Stimulated activated CD8-positive, alpha-beta memory T cell treated with anti-CD3 and anti-CD28 coated beads, Interleukin-15, amount 100 ng/mL, for 1 hour (primary cell): ENCODE measurements at regions not wholly inside any gene's neighbourhood (a gene's known extent, or its start where the extent isn't known, plus 50 kb on each side); places are given as distances from the start of the nearest gene placed in this dataset.
"Not testable (repeated sequence)": the region's sequence is repeated elsewhere in the genome, so short reads cannot be mapped to it uniquely, and the experiment has no call there.

Experiments
- DNase-seq: peaks from one replicate; pipeline ENCODE4 v3.0.0-alpha.2; 2020; ENCODE audit warnings: low read depth

DNA sequence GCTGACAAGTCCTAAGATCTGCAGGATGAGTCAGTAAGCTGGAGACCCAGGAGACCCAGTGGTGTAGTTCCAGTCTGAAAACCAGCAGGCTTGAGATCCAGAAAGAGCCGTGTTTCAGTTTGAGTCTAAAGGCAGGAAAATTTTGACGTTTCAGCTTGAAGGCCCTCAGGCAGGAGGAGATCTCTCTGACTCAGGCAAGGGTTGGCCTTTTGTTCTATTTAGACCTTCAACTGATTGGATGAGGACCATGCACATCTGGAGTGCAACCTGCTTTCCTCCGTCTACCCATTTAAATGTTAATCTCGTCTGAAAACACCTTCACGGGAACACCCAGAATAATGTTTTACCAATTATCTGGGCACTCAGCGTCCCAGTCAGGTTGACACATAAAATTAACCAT is 69.5 kb downstream of the NPIPA7 start:
- not testable (repeated sequence) for DNase-seq

DNA sequence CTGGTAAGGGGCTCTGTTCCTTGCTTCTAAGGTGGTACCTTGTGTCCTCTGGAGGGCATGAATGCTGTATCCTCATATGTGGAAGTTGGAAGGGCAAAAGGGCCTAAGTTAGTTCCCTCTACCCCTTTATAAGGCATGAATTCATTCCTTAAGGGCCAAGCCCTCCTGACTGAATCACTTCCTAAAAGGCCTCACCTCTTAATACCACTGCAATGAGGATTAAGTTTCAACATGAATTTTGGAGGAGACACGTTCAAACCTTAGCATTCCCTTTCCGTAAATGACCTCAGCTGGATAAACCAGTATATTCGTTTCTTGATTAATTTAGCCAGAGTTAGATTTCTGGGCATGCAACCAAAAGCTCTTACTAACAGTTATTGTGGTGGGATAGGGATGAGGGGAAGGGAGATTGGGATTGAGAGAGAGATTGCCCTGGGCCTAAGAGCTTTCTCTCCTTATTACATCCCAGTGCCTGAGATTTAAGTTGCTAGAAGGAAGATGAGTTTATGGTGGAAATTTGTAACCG is 70.8 kb downstream of the NPIPA7 start:
- DNase-seq: not testable (repeated sequence)

DNA sequence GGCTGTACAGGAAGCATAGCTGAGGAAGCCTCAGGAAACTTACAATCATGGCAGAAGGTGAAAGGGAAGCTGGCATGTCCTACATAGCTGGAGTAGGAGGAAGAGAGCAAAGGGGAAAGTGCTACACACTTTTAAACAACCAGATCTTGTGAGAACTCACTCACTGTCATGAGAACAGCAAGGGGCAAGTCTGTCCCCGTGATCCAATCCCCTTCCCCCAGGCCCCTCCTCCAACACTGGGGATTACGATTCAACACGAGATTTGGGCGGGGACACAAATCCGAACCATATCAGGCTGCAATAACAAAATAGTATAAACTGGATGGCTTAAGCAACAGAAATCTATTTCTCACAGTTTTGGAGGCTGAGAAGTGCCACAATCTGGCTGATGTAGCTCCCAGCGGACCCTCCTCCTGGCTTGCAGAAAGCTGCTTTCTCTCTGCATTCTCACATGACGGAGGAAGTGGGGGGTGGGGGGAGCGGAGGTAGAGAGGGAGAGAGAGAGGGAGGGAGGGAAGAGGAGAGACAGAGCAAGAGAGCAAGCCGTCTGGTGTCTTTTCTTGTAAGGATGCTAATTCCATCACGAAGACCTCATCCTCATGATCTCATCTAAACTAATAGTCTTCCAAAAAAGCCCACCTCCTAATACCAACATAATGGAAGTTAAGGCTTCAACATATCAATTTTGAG is 72.9 kb downstream of the NPIPA7 start:
- not testable (repeated sequence) for DNase-seq

DNA sequence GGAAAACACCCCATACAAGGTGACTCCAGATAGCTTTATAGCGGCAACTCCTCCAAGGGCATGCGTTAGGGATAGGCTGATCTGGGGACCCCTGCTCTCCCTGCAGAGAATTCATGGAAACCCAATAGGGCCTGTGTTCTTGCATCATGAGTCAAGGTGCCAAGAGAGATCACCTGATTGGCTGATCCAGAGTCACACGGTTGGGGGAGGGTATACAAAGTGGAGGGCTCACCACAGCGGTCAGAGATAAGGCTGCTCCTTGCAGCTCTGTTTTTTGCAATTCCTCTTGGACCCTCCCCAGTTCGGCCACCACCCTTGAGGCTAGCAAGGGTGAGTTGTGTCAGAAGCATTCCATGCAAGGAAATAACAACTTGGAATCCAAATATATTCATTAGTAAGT is 79.6 kb downstream of the NPIPA7 start:
- DNase-seq: not testable (repeated sequence)

DNA sequence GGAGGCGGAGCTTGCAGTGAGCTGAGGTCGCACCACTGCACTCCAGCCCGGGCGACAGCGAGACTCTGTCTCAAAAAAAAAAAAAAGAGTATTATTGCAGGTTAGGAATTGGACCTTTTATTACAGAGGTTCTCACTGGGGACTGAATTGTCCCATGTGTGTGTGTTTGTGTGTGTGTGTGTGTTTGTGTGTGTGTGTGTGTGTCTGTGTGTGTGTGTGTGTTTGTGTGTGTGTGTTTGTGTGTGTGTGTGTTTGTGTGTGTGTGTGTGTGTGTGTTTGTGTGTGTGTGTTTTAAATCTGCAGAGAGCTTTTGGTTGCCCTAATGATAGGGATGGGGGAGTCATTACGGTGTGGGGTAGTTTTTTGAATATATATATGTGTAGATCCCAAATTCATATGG is 84.9 kb downstream of the NPIPA7 start:
- not testable (repeated sequence) for DNase-seq

DNA sequence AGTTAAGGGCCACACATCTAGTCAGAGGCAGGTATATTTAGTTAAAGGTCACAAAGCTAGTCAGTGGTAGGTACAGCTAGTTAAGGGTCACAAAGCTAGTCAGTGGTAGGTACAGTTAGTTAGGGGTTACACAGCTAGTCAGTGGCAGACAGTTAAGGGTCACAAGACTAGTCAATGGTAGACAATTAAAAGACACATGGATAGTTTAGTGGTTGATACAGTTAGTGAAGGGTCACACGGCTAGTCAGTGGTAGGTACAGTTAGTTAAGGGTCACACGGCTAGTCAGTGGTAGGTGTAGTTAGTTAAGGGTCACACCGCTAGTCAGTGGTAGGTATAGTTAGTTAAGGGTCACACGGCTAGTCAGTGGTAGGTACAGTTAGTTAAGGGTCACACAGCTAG is 110.0 kb downstream of the NPIPA7 start:
- not testable (repeated sequence) for DNase-seq

DNA sequence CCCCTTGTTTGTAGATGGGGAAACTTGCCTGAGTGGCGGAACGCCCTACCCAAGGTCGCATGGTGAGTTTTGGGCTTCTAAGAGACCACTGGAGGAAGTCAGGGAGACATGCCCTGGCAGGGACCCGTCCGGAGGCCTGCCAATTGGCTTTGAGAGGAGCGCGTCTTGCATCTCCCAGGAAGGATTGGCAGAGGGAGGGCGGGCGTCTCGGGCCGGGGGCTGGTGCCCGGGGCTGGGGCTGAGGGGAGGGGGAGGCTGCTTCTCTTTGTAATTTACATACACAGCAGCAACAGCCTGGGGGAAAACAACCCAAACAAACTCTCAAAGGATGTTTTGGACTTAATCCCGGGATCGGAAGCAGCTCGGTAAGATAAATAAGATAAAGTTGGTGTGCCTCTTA is 110.5 kb downstream of the NPIPA7 start:
- DNase-seq: not testable (repeated sequence)

DNA sequence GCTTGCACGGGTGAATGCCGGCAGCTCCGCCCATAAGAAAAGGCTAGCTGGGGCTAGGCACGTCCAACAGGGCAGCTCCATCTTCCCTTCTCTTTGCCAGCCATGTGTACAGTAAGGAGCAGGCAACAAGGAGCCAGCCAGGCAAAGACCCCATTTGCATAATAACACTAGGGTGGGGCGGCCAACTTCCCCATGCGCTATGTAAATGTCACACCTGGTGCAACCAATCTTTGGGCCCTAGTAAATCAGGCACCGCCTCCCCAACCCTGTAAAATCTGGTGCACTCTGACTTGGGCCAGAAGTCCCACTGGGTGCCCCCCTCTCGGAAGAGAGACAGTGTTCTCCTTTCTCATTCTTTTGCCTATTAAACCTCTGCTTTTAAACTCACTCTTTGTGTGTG is 115.2 kb downstream of the NPIPA7 start:
- not testable (repeated sequence) for DNase-seq

DNA sequence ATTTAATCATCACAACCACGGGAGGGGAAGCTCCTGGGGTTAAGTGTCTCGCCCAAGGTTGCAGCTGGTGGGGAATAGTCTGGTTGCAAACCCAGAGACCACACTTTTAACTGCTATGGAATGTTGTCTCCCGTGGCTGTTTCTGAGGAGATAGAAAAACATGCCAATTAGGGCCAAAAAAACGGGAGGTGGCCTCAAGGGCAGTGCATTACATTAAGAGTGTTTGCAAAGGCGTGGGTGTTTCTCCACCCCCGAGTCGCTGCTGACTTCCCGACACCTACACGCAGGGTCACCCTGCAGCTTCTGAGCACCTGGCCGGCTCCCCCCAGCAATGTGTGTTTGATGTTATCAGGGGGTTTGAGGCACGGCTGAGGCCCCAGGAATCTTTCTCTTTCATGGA is 116.1 kb downstream of the NPIPA7 start:
- not testable (repeated sequence) for DNase-seq

DNA sequence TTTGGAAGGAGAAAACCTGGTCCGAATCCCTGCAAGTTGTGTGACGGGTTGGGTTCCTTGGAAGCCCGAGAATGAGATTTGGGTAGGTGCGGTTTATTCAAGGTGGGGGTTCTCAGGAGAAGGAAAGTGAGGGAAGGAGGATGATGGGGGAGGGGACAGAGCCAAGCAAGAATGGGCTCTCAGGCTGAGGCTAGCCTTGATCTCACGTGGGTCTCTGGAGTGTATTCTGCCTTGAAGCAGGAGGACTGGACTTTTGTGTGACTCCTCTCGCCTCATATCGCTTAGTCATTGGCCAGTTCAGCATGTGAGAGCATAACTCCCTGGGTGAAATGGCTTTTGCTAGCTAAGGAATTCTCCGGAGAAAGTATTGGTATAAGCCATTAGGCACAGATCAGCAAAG is 120.9 kb downstream of the NPIPA7 start:
- DNase-seq: not testable (repeated sequence)

DNA sequence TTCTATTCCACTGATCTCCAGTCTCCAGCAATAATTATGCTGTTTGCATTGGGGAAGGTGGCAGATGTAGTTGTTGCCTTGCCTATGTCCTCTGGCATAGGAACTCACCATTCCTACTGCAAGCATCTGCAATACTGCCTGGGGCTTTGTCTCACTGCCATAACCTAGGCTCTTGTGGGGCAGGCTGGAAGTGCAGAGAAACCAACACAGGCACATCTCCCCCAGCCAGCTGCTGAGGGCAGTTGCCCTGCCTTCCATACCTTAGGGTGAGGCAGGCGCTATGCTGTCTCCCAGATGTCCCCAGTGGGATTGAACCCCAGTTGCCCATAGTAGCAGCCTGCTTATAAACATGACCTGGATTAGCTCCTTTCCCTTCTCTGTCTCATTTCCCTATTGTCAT is 128.1 kb downstream of the NPIPA7 start:
- not testable (repeated sequence) for DNase-seq

DNA sequence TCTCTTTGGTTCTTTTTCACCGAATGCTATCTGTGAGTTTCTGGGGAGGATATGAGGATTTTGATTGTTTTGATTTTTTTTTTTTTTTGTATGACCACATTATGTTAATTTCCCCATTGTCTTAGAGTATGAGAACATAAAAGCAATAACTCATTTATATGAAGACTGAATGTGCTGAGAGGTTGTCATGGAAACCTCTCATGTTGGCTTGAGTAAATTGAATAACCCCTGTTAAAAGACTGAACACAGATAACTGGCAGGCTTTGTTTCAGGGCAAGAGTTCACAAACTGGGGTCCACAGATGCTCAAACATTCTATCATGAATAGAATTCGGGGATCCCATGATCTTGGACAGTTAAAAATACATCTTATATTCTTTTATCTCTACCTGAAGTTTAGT is 129.4 kb downstream of the NPIPA7 start:
- DNase-seq: not testable (repeated sequence)

DNA sequence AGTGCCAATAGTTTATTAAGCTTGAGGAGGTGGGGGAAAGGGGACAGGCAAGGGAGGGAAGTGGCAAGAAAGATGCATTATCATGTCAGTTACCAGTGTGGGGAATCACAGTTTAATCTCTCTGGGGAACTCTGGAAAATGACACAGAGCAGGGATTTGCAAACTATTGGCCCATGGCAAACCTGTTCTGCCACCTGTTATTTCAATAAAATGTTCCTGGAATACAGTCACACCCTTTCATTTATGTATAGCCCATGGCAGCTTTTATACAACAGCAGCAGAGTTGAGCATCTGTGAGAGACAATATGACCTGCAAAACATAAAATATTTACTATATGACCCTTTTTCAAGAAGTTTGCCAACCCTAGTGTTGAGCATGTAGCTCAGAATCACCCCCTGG is 140.5 kb downstream of the NPIPA7 start:
- DNase-seq: not testable (repeated sequence)

DNA sequence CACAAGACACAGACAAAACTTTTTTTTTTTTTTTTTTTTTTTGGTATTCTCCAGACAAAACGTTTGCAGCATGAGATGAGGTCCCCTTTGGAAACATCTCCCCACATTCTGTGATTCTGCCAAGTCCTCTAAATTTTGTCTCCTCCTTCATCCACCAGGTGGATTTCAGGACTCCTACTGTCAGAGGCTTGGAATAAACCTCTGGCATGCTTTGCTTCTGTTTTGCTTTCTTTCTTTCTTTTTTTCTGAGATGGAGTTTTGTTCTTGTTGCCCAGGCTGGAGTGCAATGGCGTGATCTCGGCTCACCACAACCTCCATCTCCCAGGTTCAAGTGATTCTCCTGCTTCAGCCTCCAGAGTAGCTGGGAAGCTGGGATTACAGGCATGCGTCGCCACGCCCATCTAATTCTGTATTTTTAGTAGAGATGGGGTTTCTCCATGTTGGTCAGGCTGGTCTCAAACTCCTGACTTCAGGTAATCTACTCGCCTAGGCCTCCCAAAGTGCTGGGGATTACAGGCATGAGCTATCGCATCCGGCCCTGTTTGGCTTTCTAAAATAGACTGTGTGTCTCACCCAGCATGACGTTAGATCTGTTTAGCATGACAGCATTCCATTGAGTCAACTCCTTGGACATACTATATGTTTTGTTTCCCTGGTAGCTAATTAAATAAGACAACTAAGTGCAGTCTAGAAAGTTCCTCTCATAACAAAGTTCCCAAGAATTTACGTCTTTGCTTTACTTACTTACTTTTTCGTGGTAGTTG is 142.5 kb downstream of the NPIPA7 start:
- not testable (repeated sequence) for DNase-seq

DNA sequence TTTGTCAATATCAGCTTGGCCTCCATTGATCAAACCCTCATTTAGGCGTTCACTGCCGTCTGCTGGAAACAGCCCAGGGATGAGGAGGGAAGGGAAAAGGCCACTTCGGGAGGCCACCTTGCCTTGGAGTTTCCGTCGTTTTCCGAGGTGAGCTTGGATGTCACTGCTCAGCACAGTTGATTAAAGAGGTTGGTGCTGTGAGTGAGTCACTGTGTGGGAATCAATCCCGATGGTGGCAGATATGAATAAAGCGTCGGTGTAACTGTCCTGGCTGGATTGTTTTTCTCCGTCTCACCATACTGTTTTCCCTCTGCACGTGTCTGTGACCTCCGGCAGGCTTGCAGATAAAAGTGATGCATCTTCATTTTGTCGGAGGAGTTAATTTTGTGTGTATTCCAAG is 148.1 kb downstream of the NPIPA7 start:
- DNase-seq: not testable (repeated sequence)

DNA sequence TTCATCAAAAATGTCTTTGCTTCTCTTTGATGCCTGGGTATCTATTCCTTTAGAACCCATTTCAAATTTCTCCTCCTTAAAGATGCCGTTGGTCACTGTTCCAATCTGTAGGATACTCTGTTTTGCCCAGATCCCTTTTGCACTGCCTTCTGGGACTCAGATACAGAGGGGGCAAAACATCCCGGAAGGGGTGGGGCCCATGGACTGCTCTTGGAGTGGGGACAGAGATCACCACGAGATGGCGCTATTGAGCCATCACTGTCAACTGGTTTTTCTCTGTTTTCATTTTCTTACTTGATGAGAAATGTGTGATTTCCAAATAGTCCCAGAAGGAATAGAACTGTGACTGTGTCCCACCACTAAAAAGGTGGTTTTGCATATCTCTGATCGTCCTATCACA is 151.8 kb downstream of the NPIPA7 start:
- DNase-seq: not testable (repeated sequence)

DNA sequence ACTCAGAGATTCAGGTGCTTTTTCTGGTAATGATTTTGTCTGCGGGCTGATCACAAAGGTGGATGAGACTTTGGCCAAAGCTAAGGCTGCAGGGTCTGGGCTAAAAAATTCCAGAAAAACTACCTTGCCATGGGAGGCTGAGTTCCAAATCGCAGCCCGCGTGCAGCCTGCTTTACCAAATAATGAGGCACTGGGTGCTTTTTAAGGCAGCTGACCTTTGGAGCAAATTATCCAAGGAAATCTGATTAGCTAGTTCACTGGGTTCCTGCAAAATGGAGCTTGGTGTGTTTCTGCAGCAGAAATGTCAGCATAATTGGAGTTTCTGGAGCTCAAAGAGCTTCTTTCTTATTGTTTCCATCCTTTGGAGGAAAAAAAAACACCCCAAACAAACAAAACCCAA is 156.6 kb downstream of the NPIPA7 start:
- not testable (repeated sequence) for DNase-seq

DNA sequence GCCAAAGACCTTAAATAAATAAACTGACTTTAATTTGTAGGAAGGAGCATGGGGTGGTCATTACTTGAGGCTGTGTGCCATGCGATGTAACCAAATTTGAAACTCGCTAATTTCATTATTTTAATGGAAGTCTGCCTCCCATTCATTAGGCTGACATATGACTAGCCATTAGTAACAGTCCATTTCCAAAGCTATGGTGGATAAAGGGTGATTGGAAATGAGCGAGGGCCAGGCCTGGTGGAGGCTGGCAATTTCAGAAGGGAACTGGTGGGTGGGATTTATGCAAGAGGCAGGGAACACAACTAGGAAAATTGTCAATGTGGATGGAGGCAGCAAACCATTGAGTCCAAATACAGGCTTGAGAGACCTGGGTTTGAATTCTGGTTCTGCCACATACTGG is 157.2 kb downstream of the NPIPA7 start:
- DNase-seq: not testable (repeated sequence)

DNA sequence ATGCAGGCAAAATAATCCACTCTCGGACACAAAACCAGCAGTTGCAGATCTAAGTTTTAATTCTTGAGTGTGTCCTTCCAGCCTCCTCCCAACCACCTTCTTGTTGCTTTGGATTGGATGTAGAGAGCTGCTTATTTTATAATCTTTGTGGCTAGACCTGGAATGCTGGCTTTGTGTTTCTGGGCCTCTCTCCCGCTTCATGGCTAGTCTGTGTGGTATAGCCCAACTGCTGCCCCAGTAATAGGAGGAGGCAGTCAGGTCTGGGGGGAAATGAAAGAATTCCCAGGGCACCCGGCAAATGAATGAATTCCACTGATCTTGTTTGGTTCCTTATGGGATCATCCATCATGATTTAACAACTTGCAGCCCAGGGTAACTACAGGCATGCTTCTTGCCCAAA is 170.8 kb downstream of the NPIPA7 start:
- not testable (repeated sequence) for DNase-seq

DNA sequence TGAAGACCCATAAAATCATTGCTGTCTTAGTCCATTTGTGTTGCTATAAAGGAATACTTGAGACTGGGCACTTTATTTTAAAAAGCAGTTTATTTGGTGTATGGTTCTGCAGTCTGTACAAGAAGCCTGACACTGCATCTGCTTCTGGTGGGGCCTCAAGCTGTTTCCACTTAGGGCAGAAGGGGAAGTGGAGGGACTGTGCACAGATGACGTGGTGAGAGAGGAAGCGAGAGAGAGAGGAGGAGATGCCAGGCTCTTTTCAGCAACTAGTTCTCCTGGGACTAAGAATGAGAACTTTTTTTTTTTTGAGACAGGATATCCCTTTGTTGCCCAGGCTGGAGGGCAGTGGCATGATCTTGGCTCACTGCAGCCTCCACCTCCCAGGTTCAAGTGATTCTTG is 171.9 kb downstream of the NPIPA7 start:
- DNase-seq: not testable (repeated sequence)

DNA sequence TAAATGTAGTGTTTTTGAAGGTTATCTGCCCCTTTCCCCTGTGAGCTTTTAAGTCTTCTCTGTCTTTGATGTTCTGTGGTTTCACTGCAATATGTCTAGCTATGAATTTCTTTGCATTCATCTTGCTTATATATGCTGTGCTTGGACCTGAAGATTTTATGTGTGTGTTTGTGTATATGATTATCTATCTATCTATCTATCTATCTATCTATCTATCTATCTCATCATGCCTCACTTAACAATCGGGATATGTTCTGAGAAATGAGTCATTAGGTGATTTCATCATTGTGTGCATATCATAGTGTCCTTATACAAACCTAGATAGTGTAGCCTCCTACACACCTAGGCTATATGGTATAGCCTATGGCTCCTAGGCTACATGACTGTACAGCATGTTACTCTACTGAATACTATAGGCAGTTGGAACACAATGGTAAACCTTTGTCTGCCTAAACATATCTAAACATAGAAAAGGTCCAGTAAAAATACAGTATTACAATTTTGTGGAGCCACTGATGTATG is 173.9 kb downstream of the NPIPA7 start:
- DNase-seq: not testable (repeated sequence)

DNA sequence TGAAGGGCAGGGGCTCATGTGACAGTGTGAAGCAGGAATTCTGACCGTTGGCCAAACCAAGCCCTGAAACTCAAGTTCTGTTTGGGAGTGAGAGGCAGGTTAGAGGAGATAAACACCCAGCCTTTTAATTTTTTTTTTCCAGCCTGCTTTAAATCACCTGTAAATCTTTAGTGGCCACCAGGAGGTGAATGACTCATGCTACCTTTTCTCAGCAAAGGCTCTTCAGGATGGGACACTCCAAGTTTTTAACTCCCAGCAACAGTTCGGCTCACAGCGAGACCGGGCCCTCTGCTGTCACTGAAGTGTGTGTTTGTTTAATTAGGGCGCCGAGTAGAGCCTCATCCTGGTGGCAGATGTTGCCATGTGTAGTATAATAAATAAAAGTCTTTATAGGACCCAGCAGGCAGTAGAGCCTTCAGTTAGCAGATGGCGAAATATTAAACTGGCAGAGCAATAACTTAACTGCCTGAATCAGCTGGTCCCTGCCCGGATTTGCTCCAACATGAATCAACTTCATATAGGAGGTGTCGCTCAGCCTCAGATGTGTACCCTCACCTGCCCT is 180.3 kb downstream of the NPIPA7 start:
- not testable (repeated sequence) for DNase-seq

DNA sequence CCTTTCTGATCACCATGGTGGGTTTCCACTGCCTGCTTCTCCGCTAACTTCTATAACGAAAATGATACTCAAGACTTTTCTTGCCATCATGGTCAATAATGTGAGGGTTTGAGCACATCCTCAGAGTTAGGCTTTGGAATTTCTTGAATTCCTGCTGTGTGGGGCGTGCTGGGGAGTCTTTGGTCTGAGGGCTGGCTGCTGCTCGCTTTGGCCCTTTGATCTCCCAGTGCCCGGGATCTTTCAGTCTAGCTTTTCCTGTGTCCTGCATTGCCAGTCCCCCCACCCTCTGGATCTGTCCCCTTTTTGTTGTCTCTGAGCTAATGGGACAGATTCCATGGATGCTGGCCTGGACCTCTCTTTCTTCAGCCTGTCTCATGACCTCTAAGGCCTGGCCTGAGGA is 182.6 kb downstream of the NPIPA7 start:
- DNase-seq: not testable (repeated sequence)
